ENCODE measurements at regions not wholly inside any gene's neighbourhood (a gene's known extent, or its start where the extent isn't known, plus 50 kb on each side); places are given as distances from the start of the nearest gene placed in this dataset.

DNA sequence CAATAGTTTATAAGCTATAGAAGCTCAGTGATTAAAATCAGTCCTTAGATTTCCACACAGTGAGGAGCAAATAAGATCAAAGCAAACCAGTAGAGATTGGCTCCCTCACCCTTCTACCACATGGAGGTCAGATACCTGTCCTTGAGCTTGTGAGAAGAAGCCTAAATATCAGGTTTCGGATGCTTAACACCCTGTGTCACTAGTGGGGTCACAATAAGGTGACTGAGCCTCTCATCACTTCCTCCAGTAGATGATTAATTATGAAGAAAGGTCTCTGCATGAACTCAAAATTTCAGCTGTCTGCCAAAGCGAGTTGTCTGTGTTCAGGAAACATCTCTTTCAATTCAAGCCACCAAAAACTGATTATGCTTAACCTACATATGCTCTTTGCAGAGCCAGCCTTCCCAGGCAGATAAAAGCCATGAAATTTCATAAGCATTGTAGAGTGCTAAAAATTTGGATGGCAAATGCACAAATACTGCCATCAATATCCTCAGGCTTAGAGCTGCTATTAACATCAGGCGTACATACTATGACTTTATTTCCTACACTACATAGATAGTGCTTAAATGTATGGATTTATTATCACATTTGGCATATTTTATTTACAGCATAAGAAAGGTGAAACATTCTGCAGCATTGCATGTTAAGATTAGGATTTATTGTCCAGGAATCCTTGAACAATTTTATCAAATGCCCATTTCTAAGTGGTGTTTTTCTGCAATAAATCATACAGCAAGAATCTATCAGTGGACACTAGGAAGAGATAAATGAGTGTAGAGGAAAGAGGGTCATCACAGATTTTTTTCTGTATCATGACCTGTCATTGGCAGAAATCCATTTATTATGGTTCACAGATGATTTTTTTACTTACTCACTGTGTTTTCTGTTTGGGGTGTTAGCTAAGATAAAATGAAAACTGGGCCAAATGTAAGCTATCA, 285.1 kb upstream of the SP8 start:
- ATAC-seq, result no peak
- no peak for DNase-seq
- intact Hi-C loops (cut with DNase I), result no loop called here

- no peak for DNase-seq
- intact Hi-C loops (cut with DNase I), result no loop called here
- no peak for ATAC-seq
Measured at GRCh38 chr7:21076054-21076453, 289.4 kb upstream of the SP8 start.

DNA sequence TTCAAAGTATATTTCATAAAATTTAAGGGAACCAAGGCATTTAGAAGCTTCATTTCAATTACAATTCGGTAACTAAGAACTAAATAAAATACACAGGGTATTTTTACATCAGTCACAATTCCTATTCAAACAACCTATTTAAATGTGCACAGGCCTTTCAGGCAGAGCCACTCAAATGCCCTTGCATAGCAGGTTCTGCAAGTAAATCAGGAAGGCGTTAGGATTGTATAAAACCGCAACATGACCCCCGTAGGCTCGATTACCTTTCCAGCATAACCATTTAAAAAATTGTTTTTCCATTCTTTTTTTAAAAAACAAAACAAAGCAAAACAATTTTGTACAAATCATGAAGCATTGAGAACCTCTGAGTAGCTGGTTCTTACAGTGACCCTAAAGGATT, 289.9 kb upstream of the SP8 start:
- ATAC-seq (no peak), DNase-seq (no peak)
- intact Hi-C loops (cut with DNase I), result no loop called here

GRCh38 chr7:21077602-21078001, 290.9 kb upstream of the SP8 start:
- DNase-seq (no peak), ATAC-seq (no peak)
- intact Hi-C loops (cut with DNase I), result no loop called here

- intact Hi-C loops (cut with DNase I), result no loop called here
- ATAC-seq (no peak), DNase-seq (no peak)
Measured at GRCh38 chr7:21084286-21084685, 297.6 kb upstream of the SP8 start.

- intact Hi-C loops (cut with DNase I), result no loop called here
- DNase-seq, result no peak
- no peak for ATAC-seq
Measured at GRCh38 chr7:21086688-21087087, 300.0 kb upstream of the SP8 start.

DNA sequence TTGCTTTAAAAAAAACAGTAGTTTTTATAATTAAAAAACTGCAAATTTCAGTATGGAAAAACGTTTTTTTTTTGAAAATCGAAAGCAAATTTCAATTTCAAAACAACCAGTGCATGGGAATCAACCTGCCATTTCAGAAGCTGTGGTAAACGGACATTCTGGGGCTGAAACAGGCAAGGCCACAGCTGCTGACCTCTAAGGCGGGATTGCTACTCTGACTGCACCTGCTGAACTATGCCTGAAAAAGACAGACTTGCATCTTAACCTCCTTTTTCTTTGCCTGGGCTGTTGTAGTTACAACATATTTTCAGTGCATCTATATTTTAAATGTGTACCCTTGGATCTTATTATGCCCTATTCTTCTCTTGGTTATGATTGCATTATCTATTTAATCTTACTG, 303.0 kb upstream of the SP8 start:
- no peak for ATAC-seq
- intact Hi-C loops (cut with DNase I), result no loop called here
- DNase-seq, result no peak

DNA sequence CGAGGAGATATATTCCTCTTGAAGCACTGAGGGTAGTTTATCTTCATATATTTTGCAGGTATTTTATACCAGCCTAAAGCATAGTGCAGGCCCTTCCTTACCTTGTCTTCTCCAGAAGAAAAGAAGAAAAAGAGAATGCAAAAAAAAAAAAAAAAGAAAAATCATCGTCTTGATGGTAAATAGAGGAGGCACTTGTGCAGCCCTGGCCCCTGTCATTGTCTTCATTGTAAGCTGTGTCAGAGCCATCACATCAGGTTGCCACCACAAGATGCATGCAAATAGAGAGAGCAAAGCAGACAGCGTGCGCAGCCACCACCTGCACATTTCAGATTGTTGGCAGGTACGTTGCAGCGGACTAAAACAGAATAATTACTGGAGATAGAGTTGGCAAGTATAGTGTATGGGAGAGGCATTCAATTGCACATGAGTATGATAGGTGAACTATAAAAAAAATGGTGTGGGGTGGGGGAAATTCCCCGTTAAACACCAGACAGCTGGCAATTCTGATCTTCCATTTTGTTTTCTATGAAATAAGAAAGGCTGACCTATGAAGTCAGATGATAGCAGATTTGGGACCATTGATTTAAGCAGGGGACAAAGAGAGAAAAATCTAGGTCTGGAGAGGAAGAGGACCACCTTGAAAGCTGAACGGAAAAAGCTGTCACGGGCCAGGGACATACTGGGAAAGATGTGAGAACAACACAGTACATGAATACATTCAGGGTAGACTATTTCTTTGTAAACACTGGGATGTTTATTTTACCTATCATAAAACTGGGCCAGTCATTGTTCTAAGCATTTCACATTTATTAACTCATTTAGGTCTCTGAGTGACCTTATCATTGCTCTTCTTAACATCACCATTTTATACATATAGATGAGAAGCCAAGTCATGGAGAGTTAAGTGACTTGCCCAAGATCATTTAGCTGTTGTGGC, 306.3 kb upstream of the SP8 start:
- DNase-seq (no peak), ATAC-seq (no peak)
- intact Hi-C loops (cut with DNase I), result no loop called here

DNA sequence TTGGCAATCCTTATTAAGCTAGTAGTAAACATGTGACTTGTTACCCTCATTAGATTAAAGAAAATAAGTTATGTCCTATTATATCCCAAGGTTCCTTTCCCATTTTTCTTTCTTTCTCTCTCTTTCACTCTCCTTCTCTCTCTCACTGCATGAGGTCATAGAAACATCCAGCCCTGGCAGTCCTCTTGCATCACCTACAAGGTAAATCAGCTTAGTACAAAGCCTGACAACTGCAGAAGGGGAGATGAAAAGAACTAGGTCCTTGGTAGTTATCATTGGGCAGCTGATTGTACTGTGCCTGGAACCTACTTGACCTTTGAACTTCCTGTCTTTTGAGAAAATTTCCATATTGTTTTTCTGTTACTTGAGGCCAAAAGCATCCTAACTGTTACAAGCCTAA, 307.9 kb upstream of the SP8 start:
- ATAC-seq, result no peak
- no peak for DNase-seq
- intact Hi-C loops (cut with DNase I), result no loop called here

DNA sequence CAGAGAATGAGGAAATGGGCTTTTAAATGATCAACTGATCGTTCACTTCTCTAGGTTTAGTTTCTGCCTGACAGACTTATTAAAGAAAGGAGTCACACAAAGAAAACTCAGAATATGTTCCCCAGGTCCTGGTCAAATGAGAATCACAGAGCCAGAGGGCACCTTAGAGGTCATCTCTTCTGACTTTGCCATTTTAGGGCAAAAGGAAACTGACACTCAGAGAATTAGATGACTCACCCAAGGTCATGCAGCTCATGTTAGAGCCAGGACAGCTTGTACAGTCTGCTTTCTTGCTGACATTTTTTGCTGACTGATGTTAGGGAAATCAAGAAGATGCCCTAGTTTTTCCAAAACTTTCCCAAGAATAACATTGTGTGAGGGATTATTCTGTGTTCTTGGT, 312.7 kb upstream of the SP8 start:
- intact Hi-C loops (cut with DNase I), result no loop called here
- ATAC-seq, result no peak
- DNase-seq, result no peak

GRCh38 chr7:21099955-21100354, 313.3 kb upstream of the SP8 start:
- intact Hi-C loops (cut with DNase I), result no loop called here
- ATAC-seq, result no peak

DNA sequence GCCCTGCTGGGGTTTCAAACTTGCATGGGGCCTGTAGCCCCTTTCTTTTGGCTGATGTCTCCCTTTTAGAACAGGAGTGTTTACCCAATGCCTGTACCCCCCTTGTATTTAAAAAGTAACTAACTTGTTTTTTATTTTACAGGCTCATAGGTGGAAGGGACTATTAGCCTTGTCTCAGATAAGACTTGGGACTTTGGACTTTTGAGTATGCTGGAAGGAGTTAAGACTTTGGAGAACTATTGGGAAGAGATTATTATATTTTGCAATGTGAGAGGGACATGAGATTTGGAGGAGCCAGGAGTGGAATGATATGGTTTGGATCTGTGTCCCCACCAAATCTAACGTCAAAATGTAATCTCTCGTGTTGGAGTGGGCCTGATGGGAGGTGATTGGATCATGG, 314.9 kb upstream of the SP8 start:
- intact Hi-C loops (cut with DNase I), result no loop called here
- no peak for DNase-seq

More at GRCh38 chr7:21099955-21100354, 313.3 kb upstream of the SP8 start:
- no peak for DNase-seq

GRCh38 chr7:21103426-21104123, 316.9 kb upstream of the SP8 start:
- ATAC-seq (no peak), DNase-seq (no peak)
- intact Hi-C loops (cut with DNase I), result no loop called here

More for the DNA sequence above, 314.9 kb upstream of the SP8 start:
- no peak for ATAC-seq

- DNase-seq, result no peak
- ATAC-seq, result no peak
- intact Hi-C loops (cut with DNase I), result no loop called here
Measured at GRCh38 chr7:21104124-21104500, 317.4 kb upstream of the SP8 start.

DNA sequence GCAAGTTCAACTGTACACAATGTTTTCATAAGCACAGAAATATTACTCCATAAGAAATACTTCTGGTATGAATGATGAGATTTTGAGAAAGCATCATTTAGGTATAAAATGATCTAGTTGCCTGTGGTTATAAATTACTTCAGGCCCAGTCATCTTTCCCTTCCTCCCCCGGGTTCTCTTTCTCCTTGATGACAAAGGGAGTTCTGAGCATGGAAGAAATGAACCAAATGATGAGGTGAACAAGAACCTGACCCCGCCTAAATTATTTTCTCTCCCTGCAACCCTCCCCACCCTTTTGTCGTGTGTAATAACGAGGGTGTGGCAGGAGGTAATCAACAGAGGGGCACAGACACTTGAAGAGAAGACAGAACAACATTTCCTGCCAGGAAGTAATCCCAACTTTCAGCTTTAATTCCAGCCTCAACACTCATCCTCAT, 319.6 kb upstream of the SP8 start:
- DNase-seq (no peak), ATAC-seq (no peak)
- intact Hi-C loops (cut with DNase I), result no loop called here

GRCh38 chr7:21107101-21107500, 320.4 kb upstream of the SP8 start:
- intact Hi-C loops (cut with DNase I), result no loop called here
- no peak for ATAC-seq

DNA sequence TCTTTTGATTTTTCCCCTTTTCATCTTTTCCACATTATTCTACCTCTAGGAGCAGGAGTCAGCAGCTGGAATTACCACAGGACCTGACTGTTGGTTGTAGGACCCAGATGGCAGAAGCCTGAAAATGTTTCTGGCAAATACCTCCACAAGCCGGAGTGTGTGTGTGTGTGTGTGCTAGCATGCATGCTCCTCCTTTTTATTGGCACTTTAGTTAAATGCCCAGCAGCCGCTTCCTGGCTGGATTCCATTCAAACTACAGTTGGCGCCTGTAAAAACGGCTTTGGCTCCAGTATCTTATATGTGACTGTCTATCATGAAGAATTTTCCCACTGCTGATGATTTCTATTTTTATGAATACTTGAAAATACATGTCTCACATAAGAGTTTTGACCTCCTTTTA, 319.7 kb upstream of the SP4 start:
- intact Hi-C loops (cut with DNase I), result no loop called here
- ATAC-seq, result peak in 1 of 2 donors; percentile 15
- no peak for DNase-seq

More at GRCh38 chr7:21107101-21107500, 320.4 kb upstream of the SP8 start:
- no peak for DNase-seq

DNA sequence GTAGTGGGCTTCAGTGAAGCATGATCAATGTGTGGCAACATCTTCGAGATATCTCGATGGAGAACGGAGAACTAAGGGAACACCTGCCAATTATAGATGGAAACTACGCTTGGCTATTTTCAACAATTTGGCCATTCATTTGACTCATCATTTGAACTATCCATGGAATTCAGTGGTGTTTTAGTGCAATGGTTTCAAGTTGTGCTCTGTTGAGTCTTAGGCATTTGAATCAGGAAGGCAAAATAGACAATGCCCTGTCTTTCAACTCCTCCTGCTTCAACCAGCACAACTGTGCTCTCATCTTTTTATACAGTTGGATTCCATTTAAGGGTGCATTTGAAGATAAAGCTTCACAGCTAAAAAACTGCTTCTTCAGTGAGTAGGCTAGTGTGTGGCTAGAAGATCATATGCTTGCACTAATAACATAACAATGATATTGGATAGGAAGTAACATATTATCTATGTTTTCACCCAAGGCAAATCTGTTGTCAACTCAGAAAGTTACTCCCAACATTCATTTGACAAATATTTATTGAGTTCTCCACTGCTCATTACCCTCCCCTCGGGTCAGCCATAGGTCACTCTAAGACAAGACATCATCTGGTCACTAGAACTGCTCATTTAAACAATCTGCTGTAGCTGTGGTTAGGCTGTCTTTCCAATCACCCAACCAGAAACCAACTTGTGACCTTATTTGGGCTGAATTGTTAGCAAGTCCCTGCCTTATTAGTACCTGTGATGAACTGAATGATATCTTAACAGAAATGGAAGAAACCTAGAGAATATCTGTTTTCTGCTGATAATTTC, 314.1 kb upstream of the SP4 start:
- intact Hi-C loops (cut with DNase I), result no loop called here
- DNase-seq (no peak), ATAC-seq (no peak)

GRCh38 chr7:21123586-21123985, 304.3 kb upstream of the SP4 start:
- no peak for ATAC-seq
- DNase-seq, result no peak
- intact Hi-C loops (cut with DNase I), result no loop called here
